Bronchial epithelial cell (primary cell): ENCODE measurements at regions not wholly inside any gene's neighbourhood (a gene's known extent, or its start where the extent isn't known, plus 50 kb on each side); places are given as distances from the start of the nearest gene placed in this dataset.

Source experiments
- DNase-seq: peaks from one replicate; pipeline ENCODE4 v3.0.0-alpha.2; 2010; ENCODE audit warnings: low read depth
- FAIRE-seq: peaks from 2 replicates; lab custom pipeline; 2011; peaks lifted over from hg19 to GRCh38; lab: Jason Lieb, UNC
- H3K27me3 ChIP-seq: 2 replicates; pipeline ENCODE4 v1.5.1; 2011; ENCODE audit warnings: low read length; ENCODE audit not compliant: control insufficient read depth, insufficient read depth
- H3K36me3 ChIP-seq: 2 replicates; pipeline ENCODE4 v1.5.1; 2011; ENCODE audit warnings: low read length; ENCODE audit not compliant: control insufficient read depth, insufficient read depth
- H3K4me3 ChIP-seq: 2 replicates; pipeline ENCODE4 v1.5.1; 2011; ENCODE audit warnings: mild to moderate bottlenecking, low read depth, low read length, control low read depth
- TF ChIP-seq, protein P1 (sequence below): IDR thresholded peaks from 2 replicates; pipeline ENCODE4 v1.5.1; 2011; ENCODE audit warnings: mild to moderate bottlenecking, moderate library complexity, low read length, control low read depth, inconsistent platforms; ENCODE audit not compliant: insufficient read depth, severe bottlenecking

DNA sequence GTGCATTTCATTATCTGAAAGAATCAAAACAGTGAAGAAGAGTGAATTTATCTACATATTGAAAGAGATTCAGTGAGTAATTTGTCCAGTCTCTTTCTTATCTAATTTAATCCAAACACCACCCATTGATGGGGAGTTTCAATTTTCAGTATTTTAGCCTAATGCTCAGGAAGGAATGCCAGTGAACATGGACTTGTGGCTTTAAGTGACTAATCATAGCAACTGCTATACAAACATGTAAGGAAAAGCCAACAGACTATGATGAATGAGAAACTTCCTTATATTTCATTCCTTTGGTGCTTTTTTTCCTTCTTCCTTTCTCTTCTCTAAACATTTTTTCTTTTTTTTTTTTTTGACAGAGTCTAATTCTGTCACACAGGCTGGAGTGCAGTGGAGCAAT is 885.8 kb downstream of the KCNJ2 start:
- TF ChIP-seq, protein P1, sequence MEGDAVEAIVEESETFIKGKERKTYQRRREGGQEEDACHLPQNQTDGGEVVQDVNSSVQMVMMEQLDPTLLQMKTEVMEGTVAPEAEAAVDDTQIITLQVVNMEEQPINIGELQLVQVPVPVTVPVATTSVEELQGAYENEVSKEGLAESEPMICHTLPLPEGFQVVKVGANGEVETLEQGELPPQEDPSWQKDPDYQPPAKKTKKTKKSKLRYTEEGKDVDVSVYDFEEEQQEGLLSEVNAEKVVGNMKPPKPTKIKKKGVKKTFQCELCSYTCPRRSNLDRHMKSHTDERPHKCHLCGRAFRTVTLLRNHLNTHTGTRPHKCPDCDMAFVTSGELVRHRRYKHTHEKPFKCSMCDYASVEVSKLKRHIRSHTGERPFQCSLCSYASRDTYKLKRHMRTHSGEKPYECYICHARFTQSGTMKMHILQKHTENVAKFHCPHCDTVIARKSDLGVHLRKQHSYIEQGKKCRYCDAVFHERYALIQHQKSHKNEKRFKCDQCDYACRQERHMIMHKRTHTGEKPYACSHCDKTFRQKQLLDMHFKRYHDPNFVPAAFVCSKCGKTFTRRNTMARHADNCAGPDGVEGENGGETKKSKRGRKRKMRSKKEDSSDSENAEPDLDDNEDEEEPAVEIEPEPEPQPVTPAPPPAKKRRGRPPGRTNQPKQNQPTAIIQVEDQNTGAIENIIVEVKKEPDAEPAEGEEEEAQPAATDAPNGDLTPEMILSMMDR, result no peak
- Histone ChIP-seq H3K36me3 (no peaks in the 10 kb centered on the region), H3K4me3 (no peak overlapping the region), H3K27me3 (no peaks in the 10 kb centered on the region)
- no peak for FAIRE-seq
- peak; percentile 55 for DNase-seq

DNA sequence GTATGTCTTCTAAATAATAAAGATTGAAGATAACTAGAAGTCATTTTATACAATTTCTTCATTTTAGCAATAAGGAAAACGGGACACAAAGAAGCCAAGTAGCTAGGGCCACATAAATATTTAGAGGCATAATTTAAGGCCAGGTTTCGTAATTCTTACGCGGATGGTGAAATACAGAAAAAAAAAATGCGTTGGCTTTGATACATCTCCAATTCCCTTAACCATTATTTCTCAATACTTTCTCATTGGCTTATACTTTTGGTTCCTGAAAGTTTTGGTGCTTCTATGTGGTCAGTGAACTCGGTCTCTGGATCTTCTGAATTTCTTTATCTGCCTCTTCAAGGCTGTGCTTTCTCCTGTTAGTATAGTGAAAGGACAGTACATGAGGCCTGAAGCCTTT is 888.1 kb downstream of the KCNJ2 start:
- FAIRE-seq (no peak), DNase-seq (no peak)
- TF ChIP-seq, protein P1, result no peak
- H3K4me3 ChIP-seq, result no peak overlapping the region
- H3K27me3 ChIP-seq, result no peaks in the 10 kb centered on the region
- no peaks in the 10 kb centered on the region for H3K36me3 ChIP-seq

DNA sequence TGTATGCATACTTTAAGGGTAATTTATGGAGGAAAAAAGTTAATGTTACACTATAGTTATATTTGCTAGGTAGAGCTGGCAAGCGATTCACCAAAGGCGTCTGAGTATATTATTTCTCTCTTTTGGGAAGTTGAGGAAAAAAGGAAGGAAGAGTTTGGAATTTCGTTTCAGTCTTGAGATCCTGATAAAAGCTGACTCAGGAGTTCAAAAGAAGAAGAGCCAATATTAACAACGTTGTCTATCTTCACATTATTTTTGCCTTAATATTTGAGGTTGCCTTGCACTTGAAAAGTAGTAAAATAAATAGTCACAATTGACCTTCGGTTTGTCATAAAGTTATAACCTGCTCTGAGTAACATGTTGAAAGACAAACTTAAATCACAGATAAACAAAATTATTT is 888.6 kb downstream of the KCNJ2 start:
- Histone ChIP-seq H3K4me3 (no peak overlapping the region), H3K27me3 (no peaks in the 10 kb centered on the region), H3K36me3 (no peaks in the 10 kb centered on the region)
- no peak for FAIRE-seq
- DNase-seq, result no peak
- TF ChIP-seq, protein P1, result no peak

DNA sequence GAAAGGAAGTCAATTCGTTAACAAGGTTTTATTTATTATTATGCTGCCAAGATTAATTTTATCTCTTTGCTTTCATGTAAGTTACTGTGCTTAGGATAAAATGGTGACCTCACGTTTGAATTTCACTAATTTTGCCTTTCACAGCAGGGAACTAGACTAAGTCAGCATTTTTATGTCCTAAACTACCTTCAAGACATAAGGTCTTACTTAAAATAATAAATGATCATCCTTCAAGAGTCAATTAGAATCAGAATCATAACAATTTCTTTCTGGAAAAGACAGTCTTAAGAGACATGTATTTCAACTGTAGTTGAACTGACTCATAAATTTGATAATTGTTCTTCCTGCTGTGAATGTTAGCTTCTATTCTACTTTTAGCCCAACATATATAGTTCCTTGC is 893.8 kb downstream of the KCNJ2 start:
- TF ChIP-seq, protein P1, result no peak
- no peak overlapping the region for H3K4me3 ChIP-seq
- FAIRE-seq (no peak), DNase-seq (no peak)
- no peaks in the 10 kb centered on the region for H3K36me3 ChIP-seq
- no peaks in the 10 kb centered on the region for H3K27me3 ChIP-seq

DNA sequence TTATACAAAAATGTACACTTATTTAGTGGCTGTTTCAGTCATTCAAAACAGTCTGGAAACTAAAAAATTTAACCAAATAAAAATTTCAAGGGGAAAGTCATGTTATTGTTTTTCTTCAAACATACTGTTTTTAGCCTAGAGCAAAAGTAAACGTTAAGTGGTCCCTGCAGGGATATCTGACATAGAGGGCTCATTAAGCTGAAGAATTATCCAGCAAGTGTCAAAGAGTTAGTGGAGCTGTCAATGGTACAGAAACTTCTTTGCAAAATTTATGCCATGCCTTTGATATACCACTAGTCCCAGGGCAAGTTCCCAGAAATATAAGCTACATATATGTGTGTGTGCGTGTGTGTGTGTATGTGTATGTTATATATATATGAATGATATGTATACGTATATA is 894.2 kb downstream of the KCNJ2 start:
- FAIRE-seq, result no peak

More for the DNA sequence above, 894.2 kb downstream of the KCNJ2 start:
- DNase-seq, result no peak
- no peak overlapping the region for H3K4me3 ChIP-seq
- TF ChIP-seq, protein P1, result no peak
- H3K27me3 ChIP-seq, result no peaks in the 10 kb centered on the region
- no peaks in the 10 kb centered on the region for H3K36me3 ChIP-seq
